ENCODE measurements at regions not wholly inside any gene's neighbourhood (a gene's known extent, or its start where the extent isn't known, plus 50 kb on each side); places are given as distances from the start of the nearest gene placed in this dataset.

DNA sequence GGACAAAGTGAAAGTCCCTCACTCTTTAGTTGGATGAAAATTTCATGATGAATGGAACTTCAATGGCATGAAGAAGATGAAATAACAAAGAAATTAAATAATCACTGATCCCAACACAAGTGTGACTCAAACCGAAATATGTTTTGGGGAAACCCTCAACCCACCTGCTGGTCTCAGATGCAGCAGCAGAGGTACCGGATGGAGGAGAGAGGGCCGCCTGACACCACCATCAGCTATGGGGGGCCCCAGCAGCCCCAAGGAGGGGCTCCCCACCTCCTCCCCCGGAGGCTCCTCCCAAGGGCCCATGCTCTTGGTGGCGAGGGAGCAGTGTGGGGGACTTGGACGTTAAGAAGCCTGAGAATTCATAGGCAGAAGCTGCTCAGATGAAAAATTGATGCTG, 137.2 kb upstream of the ADARB2 start:
- DNase-seq (ENCODE audit: low read depth), result no peak

DNA sequence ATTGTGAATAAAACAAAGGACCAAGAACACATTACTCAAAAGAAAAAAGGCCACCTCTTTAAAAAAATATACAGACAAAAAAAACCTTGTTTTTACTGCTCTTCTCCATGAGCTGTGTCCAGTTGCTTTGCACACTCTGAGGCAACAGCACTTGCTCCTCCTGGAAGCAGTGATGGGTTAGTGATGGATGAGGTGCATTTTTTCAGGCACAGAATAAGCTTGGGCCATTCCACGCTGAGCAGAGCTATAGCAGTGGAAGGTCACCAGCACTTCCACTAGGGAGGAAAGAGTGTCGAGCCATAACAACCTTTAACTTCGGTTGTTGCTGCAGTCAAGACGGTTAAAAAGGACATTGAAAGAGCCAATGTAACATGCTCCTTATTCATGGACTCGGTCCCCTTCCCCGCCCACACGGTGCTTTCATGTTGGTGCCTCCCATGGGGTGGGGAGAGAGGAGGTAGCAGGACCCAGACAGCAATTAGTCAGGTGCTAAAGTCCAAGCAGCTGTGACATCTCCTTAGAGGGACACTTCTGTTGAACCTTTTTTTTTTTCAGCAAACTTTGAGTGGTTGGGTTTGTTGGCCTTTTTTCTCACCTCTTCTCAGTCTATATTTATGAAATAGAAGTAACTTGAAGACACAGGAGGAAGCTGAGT, 136.5 kb upstream of the ADARB2 start:
- no peak for DNase-seq (ENCODE audit: low read depth)

DNA sequence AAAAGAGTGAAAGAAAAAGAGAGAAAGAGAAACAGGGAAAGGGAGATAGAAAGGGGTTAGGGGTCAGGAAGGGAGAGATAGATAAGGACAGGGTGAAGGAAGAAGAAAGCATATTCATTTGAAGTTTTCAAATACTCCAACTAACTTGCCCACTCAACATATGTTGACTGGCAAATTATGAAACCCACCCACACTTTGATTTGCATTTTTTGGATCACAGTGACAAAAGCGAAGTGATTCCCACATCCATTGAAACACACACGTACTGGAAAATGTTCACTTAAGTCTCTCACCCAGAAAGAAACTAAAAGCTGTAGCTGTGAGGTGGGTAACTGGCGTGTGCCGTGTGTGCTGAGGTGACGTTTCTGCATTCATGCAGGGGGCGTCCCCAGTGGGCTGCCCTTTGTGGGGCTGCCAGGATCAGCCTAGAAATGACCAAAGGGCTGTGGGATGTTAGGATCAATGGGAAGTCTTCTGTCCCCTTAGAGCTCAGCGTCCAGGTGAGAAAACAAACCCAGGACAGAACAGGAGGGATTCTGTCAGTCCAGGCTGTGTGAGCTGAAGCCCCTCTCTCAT, 134.9 kb upstream of the ADARB2 start:
- no peak for DNase-seq (ENCODE audit: low read depth)

DNA sequence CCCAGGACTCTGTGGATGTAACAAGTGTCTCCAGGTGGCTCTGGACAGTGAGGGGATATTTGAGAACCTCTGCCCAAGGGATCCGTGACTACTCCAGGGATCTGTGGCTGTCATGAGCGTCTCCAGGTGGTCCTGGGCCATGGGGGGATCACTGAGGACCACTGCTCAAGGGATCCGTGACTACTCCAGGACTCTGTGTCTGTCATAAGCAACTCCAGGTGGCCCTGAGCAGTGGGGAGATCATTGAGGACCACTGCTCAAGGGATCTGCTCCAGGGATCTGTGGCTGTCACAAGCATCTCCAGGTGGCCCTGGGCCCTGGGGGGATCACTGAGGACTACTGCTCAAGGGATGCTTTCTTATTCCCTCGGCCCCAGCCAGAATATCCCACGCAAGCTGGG, 133.2 kb upstream of the ADARB2 start:
- DNase-seq (ENCODE audit: low read depth), result no peak

DNA sequence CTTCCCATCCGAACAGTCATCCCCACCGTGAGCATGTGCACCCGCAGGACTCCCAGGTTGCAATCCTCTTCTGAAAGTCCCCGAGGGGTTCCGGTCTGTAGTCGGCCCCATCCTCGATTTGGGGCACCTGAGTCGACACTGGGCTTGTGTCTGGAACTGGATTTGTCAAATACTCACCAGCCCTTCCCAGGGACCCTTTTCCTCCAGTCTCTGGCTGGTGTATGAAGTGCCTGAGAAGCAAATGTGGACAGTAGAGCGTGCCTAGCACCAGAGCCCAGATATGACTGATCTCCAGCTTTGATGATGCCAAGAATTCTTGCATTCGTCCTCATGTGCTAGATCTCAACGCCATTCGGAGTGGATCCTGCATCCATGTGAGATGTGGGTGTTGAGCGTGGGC, 132.5 kb upstream of the ADARB2 start:
- DNase-seq (ENCODE audit: low read depth), result no peak

DNA sequence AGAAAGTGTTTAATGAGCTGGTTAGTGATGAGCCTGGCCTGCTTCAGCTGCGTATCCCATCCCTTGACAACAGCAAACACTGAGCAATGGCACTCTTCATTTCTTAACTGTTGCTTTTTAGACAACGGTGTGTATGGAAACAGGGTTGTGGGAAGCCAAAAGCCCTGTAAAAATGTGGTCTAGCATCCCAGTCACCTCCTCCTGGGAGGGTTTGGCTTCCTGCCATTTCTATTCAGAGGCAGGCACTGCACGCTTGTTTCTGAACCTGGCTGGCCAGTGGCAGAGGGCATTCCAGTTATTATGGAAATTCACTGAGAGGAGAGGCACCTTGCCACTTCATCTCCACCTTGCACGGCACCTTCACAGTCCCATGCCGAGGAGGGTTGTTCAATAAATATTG, 123.0 kb upstream of the ADARB2 start:
- DNase-seq (ENCODE audit: low read depth), result no peak

DNA sequence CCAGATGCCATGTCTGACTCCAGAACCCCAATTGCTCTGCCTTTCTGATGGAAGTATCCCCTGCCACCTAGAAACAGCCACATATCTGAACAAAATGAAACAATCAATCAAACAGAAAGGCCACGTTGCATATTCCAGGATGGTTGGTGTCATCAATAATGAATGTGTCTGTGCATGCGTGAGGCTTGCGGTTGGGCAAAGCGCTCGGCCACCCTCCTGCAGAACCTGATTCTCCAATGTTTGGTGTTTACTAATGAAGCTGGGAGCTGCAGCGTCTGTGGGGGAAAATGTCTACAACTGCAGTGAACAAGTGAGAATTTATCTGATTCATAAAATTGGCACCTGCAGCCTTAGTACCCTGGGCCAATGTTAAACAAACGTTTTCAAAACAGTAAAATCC, 121.2 kb upstream of the ADARB2 start:
- DNase-seq (ENCODE audit: low read depth), result no peak

DNA sequence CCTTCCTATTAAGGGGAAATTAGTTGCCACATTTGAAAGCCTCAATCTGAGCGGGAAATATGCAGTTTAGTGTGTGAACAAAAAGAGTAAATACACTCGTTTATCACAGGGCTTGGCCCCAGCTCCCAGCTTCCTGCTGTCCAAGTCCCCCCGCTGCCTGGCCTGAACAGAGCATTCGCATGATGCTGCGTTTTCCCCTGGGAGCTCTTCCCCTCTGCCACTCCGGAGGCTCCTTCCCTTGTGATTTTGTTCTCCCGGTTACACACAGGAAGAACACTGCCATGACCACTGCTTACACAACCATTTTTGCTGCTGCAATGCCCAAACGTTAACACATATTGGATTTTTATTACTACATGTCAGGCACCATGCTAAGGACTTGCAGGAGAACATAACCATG, 120.7 kb upstream of the ADARB2 start:
- no peak for DNase-seq (ENCODE audit: low read depth)

DNA sequence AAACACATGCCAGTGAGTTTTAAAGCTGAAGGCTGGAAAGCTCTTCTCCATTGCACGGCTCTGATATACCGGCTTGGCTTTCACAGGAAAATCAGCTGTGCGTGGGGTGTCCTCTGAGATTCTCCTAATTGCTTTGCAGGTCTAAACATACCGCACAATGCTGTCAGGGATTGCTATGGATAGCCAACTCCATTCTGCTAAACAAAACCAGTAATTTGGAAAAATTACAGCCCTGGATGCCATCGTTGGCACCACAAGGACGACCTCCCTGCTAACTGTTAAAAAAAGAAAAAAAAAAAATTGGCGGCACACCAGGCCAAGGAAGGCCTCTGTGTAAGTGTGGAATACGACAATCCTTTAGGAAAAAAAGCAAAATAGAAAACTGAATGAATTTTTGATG, 118.6 kb upstream of the ADARB2 start:
- DNase-seq (ENCODE audit: low read depth), result no peak

DNA sequence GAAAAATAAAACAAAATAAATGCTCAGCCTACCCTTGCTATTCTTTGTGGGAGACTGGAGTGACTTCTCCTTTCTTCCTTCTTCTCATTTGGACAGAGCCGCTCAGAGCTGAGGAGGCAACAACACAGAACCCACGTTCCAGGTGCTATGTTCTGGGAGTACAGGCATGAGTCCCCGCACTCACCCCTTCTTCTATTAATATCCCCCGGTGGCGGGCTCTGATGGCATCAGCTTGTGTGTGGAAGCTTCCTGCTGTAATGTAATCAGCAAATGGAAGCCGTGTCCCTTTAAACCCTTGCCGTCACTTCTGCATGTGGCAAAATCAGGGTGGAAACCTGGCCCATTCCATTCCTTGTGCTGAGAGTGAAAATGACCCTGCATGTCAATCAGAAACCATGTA, 116.9 kb upstream of the ADARB2 start:
- DNase-seq (ENCODE audit: low read depth), result no peak

DNA sequence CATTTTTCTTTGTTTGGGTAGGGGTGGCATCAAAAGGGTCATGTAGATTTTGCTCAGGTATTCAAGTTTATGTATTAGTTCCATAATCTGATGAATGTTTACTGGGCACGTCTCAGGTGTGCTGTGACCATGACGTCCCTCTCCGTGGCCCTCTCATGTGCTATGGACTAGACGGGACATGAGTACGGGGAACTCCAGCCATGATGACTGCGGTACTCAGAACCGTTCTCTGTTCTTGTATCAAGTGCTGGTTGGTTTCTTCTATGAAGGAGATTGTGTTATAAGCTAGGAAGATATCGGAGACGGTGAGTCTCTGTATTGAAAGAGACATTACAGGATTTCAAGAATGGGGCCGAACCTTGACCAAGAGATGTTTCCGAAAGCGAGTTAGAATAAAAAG, 116.5 kb upstream of the ADARB2 start:
- DNase-seq (ENCODE audit: low read depth), result no peak

DNA sequence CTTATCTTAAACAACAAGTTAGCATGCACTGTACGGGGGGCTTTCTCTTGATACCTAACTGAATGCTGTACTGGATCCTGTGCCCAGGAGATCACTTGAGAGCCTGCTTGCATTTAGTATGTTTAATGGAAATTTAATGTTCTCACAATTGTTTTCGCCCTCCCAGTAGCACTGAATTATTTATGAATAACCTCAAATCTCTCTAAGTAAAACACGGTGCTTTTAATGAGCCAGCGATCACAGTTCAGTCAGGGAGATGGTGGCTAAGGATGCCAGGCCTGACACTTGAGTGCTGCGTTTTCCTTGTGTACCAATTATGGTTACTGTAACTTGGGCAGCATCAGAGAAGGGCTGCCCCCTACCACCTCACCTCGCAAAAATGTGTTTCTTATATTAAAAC, 115.5 kb upstream of the ADARB2 start:
- no peak for DNase-seq (ENCODE audit: low read depth)

DNA sequence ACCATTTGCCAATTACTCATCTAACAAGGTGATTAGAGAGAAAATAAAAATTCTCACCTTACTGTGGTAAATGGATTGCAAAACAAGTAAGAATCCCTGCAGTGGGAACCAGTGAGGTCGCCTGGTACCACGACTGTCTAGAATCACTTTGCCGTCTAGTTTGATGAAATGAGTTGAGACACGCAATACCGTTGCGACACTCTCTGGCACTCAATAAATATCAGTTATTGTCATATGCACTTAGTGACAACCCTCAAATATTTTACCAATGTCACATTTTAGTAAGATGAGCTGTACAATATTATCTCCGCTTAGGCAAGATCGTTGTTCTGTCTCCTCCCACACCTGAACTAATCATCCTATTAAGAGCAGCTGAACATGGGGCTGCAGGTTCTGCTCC, 114.4 kb upstream of the ADARB2 start:
- DNase-seq (ENCODE audit: low read depth), result no peak

DNA sequence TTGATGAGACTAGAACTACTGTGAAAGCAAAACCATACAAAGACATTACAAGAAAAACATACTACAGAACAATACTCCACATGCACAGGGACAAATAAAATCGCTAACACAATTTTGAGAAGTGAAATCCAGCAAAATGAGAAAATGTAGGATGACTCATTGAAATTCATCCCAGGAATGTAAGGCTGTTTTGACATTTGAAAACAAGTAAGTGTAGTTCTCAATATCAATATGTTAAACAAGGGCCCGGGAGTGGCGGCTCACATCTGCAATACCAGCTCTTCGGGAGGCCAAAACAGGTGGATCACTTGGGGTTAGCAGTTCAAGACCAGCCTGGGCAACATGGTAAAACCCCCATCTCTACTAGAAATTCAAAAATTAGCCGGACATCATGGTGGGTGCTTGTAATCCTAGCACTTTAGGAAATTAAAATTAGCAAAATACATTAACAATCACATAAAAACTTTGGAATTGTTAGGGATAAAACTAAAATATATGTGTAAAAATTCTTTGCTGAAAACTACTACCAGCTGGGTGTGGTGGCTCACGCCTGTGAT, 113.7 kb upstream of the ADARB2 start:
- DNase-seq (ENCODE audit: low read depth), result no peak

DNA sequence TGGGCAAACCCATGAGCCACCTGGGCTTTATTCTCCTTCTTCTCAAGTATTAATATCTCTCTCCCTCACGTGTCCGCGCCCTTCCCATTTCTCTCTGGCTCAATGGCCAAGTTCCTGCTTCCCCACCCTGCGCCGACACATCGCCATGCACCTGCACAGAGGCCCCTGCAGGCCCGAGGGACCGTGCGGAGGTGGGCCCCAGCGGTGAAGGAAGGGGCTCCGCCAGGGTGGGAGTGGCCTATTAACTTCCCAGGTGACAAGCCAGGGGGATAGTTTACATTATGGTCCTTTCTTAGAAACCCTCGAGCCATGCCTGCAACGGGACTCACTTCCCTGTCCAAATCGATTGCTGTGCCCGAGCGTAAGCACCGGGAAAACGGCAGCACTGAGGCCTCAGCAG, 110.0 kb upstream of the ADARB2 start:
- DNase-seq (ENCODE audit: low read depth), result no peak

DNA sequence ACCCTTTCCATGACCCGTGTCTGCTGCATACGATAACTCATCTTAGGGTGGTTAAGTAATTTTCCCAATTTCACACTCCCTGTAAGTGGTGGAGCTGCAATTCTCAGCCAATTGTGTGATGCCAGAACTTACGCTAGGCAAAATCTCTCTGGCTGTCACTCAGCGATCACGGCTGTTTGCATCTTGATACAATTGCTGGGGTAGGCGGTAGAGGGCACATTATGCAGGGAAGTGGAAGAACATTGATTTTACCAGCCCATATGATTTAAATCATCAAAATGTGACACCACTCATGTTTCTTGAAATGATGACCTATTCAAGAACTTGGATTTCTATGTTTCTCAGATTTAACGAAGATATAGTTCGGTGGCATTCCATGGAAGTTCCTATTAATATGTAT, 108.7 kb upstream of the ADARB2 start:
- no peak for DNase-seq (ENCODE audit: low read depth)

DNA sequence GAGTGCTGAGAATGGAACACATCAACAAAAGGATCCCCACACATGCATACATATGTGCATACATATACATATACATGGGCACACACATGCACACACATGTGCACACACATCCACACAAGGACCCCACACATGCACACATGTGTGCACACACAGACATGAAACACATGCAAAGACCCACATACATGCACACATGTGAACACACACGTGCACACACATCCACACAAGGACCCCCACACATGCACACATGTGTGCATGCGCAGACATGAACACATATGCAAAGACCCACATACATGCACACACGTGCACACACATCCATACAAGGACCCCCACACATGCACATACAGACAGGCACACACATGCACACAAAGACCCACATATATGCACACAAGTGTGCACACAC, 104.4 kb upstream of the ADARB2 start:
- DNase-seq (ENCODE audit: low read depth), result no peak

DNA sequence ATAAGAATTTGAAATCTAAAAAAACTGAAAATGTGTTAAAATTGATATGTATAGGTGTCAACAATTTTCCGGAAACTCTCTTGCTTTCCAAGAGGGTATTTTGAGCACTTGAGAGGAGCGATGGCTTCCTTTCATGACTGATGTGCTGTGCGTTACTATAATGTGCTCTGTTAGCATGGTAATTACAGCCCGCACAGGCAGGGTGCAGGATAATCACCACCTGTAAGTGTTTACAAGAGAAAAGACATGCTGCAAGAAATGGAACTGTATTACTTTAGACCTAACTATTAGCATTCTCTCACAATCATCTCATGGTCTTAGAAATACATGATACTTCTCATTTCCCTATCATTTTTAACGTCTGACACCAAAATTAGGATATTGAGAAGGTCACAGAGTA, 92.4 kb upstream of the ADARB2 start:
- DNase-seq (ENCODE audit: low read depth), result no peak

DNA sequence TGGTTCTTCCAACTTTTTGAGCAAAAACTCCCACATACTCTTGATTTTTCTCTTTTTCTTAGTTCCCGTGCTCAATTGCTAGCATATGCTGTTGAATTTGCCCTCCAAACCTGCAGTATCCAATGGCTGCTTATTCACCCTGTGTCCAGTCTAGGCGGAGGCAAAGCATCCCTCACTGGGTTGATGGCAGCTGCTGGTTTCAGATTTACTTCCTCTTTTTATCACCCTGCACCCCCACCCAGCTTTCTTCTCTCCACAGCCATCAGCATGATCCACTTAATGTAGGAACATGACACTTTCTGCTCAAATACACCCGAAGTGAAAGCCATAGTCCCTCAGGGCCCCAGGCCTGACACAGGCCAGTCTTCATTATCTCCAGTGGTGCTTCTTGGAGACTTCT, 87.6 kb upstream of the ADARB2 start:
- no peak for DNase-seq (ENCODE audit: low read depth)

DNA sequence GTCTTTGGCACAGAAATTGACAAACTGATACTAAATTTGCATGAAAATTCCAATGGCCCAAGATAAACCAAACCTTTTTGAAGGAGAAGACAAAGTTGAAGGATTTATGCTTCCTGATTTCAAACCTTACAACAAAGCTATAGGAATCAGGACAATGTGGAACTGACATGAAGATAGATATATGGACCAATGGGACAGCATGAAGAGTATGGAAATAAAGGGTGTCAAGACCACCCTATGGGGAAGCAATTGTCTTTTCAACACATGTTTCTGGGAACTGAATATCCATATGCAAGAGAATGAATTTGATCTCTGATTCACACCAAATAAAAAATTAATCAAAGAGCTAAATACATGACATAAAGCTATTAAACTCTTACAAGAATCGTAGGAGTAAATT, 77.2 kb upstream of the ADARB2 start:
- DNase-seq (ENCODE audit: low read depth), result no peak

DNA sequence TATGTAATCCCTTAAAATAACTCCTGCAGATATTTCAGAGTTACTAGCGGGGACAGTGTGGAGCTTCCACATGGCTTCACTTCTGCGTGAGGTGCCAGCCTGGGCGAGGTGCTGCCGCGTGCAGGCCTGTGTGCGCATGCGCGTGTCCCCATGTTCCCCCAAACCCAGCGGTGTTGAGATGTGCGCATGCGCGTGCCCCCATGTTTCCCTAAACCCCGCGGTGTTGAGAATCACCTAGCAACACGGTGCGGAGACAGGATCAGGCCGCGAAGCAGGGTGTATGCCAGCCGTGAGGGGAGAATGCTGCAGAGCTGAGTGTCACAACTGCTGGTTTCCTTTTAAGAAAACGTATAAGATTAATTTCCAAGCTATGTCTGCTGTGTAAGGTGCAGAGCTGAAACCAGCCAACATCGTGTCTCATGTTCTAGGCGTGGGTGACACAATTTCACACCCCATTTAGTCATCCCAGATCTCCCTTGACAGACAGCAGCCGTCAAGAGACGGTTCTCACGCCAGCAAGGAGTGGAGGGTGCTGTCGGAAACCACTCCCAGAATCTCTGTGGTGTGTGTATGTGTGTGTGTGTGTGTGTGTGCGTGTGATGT, 71.9 kb upstream of the ADARB2 start:
- no peak for DNase-seq (ENCODE audit: low read depth)

DNA sequence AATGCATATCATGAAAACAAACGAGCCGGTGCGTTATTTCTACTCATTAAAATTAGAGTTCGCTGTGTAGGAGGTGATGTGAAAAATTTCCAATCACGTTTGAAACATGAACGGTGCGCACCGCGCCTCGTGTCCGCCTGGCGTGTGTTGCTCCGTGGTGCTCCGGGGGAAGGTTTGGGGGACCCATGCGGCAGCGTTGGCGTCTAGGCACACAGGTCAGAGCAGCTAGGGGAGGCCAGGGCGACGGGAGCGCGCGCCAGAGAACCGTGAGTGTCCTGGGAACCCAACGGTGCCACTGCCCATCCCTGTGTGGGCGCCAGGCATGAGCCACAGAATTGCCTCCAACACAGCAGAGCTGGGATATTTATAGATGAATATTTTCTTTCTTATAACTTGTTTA, 70.6 kb upstream of the ADARB2 start:
- no peak for DNase-seq (ENCODE audit: low read depth)

DNA sequence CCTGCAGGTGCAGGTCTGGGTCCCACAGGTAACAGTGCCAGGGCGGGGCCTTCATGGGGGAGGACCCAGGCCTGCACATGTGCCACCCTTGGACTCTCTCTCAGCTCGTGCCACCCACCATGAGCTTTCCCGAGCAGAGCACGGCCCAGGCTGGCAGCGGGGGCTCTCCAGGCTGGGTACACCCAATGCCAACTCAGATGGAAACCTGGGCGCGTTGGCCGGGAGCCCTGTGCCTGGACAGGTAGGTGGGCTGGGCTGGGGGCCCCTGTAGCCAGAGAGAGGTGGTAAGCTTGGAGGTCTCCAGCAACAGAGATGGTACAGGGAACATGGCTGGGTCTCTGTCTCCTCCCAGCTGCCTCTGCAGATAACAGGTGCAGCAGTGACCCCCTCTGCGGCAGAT, 69.9 kb upstream of the ADARB2 start:
- no peak for DNase-seq (ENCODE audit: low read depth)

DNA sequence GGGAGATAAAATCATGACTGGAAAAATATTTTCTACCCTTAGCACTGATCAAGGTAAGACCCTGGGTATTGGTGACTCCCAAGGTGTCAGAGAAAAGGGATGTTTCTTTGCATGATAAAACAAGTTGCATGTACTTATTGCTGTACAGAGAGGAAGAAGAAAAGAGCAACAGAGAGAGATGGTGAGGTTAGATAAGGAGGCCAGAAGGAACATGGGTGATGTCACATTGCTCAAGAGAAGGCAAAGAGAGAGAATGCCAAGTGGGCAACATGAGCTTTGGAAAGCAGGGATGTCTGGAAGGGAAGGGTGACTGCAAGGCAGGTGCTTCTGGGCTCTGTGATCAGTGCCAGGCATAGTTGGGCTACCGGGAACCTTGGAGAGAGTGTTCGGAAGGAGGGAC, 65.1 kb upstream of the ADARB2 start:
- DNase-seq (ENCODE audit: low read depth), result no peak

All from CMK (cell line).